HL-60 (cell line): ENCODE measurements at regions not wholly inside any gene's neighbourhood (a gene's known extent, or its start where the extent isn't known, plus 50 kb on each side); places are given as distances from the start of the nearest gene placed in this dataset.

Source experiments
- CTCF ChIP-seq: IDR thresholded peaks from one replicate; pipeline ENCODE4 v1.5.1; 2011; ENCODE audit warnings: low read length, control low read depth, inconsistent platforms; ENCODE audit not compliant: insufficient read depth
- GABPA ChIP-seq: IDR thresholded peaks from 2 replicates; pipeline ENCODE4 v1.6.1; 2012; ENCODE audit warnings: low read depth
- POLR2AphosphoS5 ChIP-seq: IDR thresholded peaks from 2 replicates; pipeline ENCODE4 v1.6.1; 2012; ENCODE audit warnings: low read depth
- REST ChIP-seq: IDR thresholded peaks from 2 replicates; pipeline ENCODE4 v1.6.1; 2012; ENCODE audit warnings: low read depth; ENCODE audit not compliant: insufficient replicate concordance
- SPI1 ChIP-seq: IDR thresholded peaks from 2 replicates; pipeline ENCODE4 v1.6.1; 2012; ENCODE audit warnings: low read depth, mild to moderate bottlenecking, borderline replicate concordance

DNA sequence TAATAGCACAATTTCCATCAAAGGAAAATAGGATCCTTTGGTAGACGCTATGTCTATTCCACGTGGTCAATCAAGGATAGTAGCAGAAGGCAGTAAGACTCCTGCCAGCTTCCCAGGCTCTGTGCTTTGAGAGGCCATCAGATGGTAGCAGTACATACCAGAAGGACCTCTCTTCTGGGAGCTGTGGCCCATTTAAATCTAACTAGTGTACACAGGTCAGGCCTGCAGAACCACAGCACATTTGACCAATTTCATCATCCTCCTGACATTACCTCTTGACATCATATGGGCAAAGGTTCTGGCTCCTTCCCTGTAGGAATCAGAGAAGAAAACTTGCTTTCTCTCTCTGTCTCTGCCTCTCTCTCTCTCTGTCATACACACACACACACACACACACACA is 229.6 kb upstream of the HTR2A start:
- TF ChIP-seq CTCF (no peak), REST (no peak), SPI1 (no peak), POLR2AphosphoS5 (no peak), GABPA (no peak)
